IMR-90 (cell line): ENCODE measurements at regions not wholly inside any gene's neighbourhood (a gene's known extent, or its start where the extent isn't known, plus 50 kb on each side); places are given as distances from the start of the nearest gene placed in this dataset.

ENCODE experiments used
- ATAC-seq: fragments of 200-7000 bp; cut with Tn5 transposase; 2 replicates; pipeline ENCODE4 v1.9.1; 2020; ENCODE audit warnings: low read depth, mild to moderate bottlenecking, moderate library complexity
- BruUV-seq: library from RNA; stranded (reverse); fragments of 400-500 nt; replicated peaks from 2 replicates; lab custom pipeline; 2021; lab: Mats Ljungman, UMichigan
- CTCF ChIA-PET: fragments of 300-600 bp; formaldehyde crosslinking; extraction: SDS; loops from one replicate; lab custom pipeline; 2021; ENCODE audit warnings: antibody characterized with exemption; lab: Yijun Ruan, JAX
- POLR2A ChIA-PET: fragments of 300-600 bp; sonication (Branson Sonifier 250); formaldehyde crosslinking; loops from one replicate; lab custom pipeline; 2022; ENCODE audit warnings: antibody characterized with exemption; ENCODE audit not compliant: unreplicated experiment; lab: Charles Lee
- DNase-seq: peaks from one replicate; pipeline ENCODE4 v3.0.0; 2013
- H2AFZ ChIP-seq: replicated peaks from 2 replicates; pipeline ENCODE3; 2013; ENCODE audit warnings: low read length, mild to moderate bottlenecking; ENCODE audit not compliant: poor library complexity
- H2AK5ac ChIP-seq: 2 replicates; pipeline ENCODE4 v1.6.1; 2013; ENCODE audit warnings: low read depth, low read length, inconsistent platforms
- H2AK9ac ChIP-seq: replicated peaks from 2 replicates; pipeline ENCODE3; 2013; ENCODE audit warnings: mild to moderate bottlenecking, low read depth, low read length, moderate library complexity; ENCODE audit not compliant: poor library complexity
- H2BK120ac ChIP-seq: 2 replicates; pipeline ENCODE4 v1.6.1; 2013; ENCODE audit warnings: low read depth, low read length, inconsistent platforms
- H2BK15ac ChIP-seq: 3 replicates; pipeline ENCODE4 v1.6.1; 2013; ENCODE audit warnings: low read depth, low read length, inconsistent platforms
- H2BK20ac ChIP-seq: 2 replicates; pipeline ENCODE4 v1.6.1; 2013; ENCODE audit warnings: low read depth, mild to moderate bottlenecking, inconsistent platforms, low read length, moderate library complexity
- H2BK5ac ChIP-seq: 2 replicates; pipeline ENCODE4 v1.6.1; 2013; ENCODE audit warnings: mild to moderate bottlenecking, low read depth, low read length, inconsistent platforms; ENCODE audit not compliant: poor library complexity, severe bottlenecking
- H3K14ac ChIP-seq: replicated peaks from 2 replicates; pipeline ENCODE4 v1.6.1; 2013; ENCODE audit warnings: low read depth, low read length, inconsistent platforms
- H3K18ac ChIP-seq: 2 replicates; pipeline ENCODE4 v1.6.1; 2013; ENCODE audit warnings: low read depth, low read length, control low read depth
- H3K23ac ChIP-seq: 2 replicates; pipeline ENCODE4 v1.6.1; 2013; ENCODE audit warnings: low read depth, low read length, inconsistent platforms
- H3K27ac ChIP-seq: 2 replicates; pipeline ENCODE4 v1.5.1; 2013; ENCODE audit warnings: mild to moderate bottlenecking, control low read depth, low read length; ENCODE audit not compliant: insufficient read depth
- H3K27me3 ChIP-seq: 2 replicates; pipeline ENCODE4 v1.6.1; 2013; ENCODE audit warnings: low read length; ENCODE audit not compliant: control insufficient read depth, insufficient read depth
- H3K36me3 ChIP-seq: 2 replicates; pipeline ENCODE4 v1.6.1; 2013; ENCODE audit warnings: low read length, mixed read lengths; ENCODE audit not compliant: control insufficient read depth, insufficient read depth
- H3K4ac ChIP-seq: 2 replicates; pipeline ENCODE4 v1.6.1; 2013; ENCODE audit warnings: low read depth, low read length, inconsistent platforms
- H3K4me1 ChIP-seq: 2 replicates; pipeline ENCODE4 v1.6.1; 2013; ENCODE audit warnings: low read length, mixed read lengths; ENCODE audit not compliant: control insufficient read depth, insufficient read depth
- H3K4me2 ChIP-seq: 2 replicates; pipeline ENCODE4 v1.6.1; 2013; ENCODE audit warnings: low read depth, mild to moderate bottlenecking, control low read depth, low read length, moderate library complexity
- H3K4me3 ChIP-seq: 2 replicates; pipeline ENCODE4 v1.5.1; 2013; ENCODE audit warnings: low read depth, mild to moderate bottlenecking, control low read depth, low read length, moderate library complexity; ENCODE audit not compliant: insufficient read depth
- H3K56ac ChIP-seq: 2 replicates; pipeline ENCODE4 v1.6.1; 2013; ENCODE audit warnings: low read length, inconsistent platforms; ENCODE audit not compliant: insufficient read depth; ENCODE audit errors: extremely low read depth
- H3K79me1 ChIP-seq, 2 experiments: 2 replicates each; pipeline ENCODE4 v1.6.1; 2013; ENCODE audit warnings: low read length in 2 of 2, inconsistent platforms in 1 of 2, low read depth in 1 of 2
- H3K9ac ChIP-seq: 2 replicates; pipeline ENCODE4 v1.6.1; 2013; ENCODE audit warnings: low read depth, low read length, control low read depth
- H3K9me1 ChIP-seq: 2 replicates; pipeline ENCODE4 v1.6.1; 2013; ENCODE audit warnings: low read length, inconsistent platforms; ENCODE audit not compliant: insufficient read depth
- H3K9me3 ChIP-seq: 2 replicates; pipeline ENCODE4 v1.6.1; 2013; ENCODE audit warnings: low read length; ENCODE audit not compliant: control insufficient read depth, insufficient read depth
- H4K20me1 ChIP-seq: 2 replicates; pipeline ENCODE4 v1.6.1; 2013; ENCODE audit warnings: low read length, inconsistent platforms; ENCODE audit not compliant: insufficient read depth
- H4K5ac ChIP-seq: 2 replicates; pipeline ENCODE4 v1.6.1; 2013; ENCODE audit warnings: mild to moderate bottlenecking, low read depth, low read length, control low read depth
- H4K8ac ChIP-seq, 2 experiments: 2 replicates each; pipeline ENCODE4 v1.6.1; 2013; ENCODE audit warnings: low read depth in 2 of 2, low read length in 2 of 2, control low read depth in 1 of 2, inconsistent platforms in 1 of 2
- H4K91ac ChIP-seq: 2 replicates; pipeline ENCODE4 v1.6.1; 2013; ENCODE audit warnings: low read depth, low read length, inconsistent platforms; ENCODE audit not compliant: insufficient read depth
- CEBPB ChIP-seq: IDR thresholded peaks from 2 replicates; pipeline ENCODE4 v1.6.1; 2012; ENCODE audit warnings: low read depth, low read length, improper control_type of control experiment
- CHD1 ChIP-seq: IDR thresholded peaks from 2 replicates; pipeline ENCODE4 v1.6.1; 2012; ENCODE audit warnings: low read depth, low read length, improper control_type of control experiment
- MAFK ChIP-seq: IDR thresholded peaks from 2 replicates; pipeline ENCODE4 v1.6.1; 2012; ENCODE audit warnings: low read depth, low read length, improper control_type of control experiment
- MAZ ChIP-seq: IDR thresholded peaks from 2 replicates; pipeline ENCODE4 v1.6.1; 2012; ENCODE audit warnings: low read depth, mild to moderate bottlenecking, low read length, improper control_type of control experiment, moderate library complexity, borderline replicate concordance
- POLR2A ChIP-seq: IDR thresholded peaks from 2 replicates; pipeline ENCODE4 v1.6.1; 2012; ENCODE audit warnings: mild to moderate bottlenecking, low read depth, low read length
- RAD21 ChIP-seq: IDR thresholded peaks from 2 replicates; pipeline ENCODE4 v1.6.1; 2012; ENCODE audit warnings: low read length, improper control_type of control experiment
- RCOR1 ChIP-seq: IDR thresholded peaks from 2 replicates; pipeline ENCODE4 v1.6.1; 2012; ENCODE audit warnings: mild to moderate bottlenecking, low read length, improper control_type of control experiment; ENCODE audit not compliant: insufficient replicate concordance
- RFX5 ChIP-seq: IDR thresholded peaks from 2 replicates; pipeline ENCODE4 v1.8.0; 2012; ENCODE audit warnings: low read depth, mild to moderate bottlenecking, low read length, moderate library complexity
- SMC3 ChIP-seq: fragments of 150-350 bp; IDR thresholded peaks from 2 replicates; pipeline ENCODE4 v1.6.1; 2016; ENCODE audit warnings: low read depth, mild to moderate bottlenecking, antibody characterized with exemption, low read length, moderate library complexity
- USF2 ChIP-seq: fragments of 150-350 bp; IDR thresholded peaks from 2 replicates; pipeline ENCODE4 v1.6.1; 2017; ENCODE audit warnings: mild to moderate bottlenecking, antibody characterized with exemption, low read length, low read depth
- WGBS, 2 experiments: methylation state at CpG; one replicate each; pipeline versions ENCODE4 v1.1.5 to v1.1.7; 2013; ENCODE audit warnings: missing lambda C conversion rate in 2 of 2; ENCODE audit not compliant: insufficient read length in 1 of 2; ENCODE audit errors: extremely low coverage in 2 of 2; 5-methylcytosine and 5-hydroxymethylcytosine counted together
- dilution Hi-C: fragments of 300-500 bp; cut with HindIII; formaldehyde crosslinking; loops from one replicate; pipeline ENCODE4 v1.14.3; 2018; ENCODE audit warnings: low sequenced_read_pairs; ENCODE audit not compliant: unreplicated experiment
- in situ Hi-C: fragments of 300-500 bp; cut with MboI; formaldehyde crosslinking; loops from 3 replicates; pipeline ENCODE4 v1.14.3; 2019; ENCODE audit warnings: low sequenced_read_pairs, inconsistent platforms, mixed read lengths
- intact Hi-C: fragments of 100-400 bp; cut with micrococcal nuclease; formaldehyde crosslinking; loops from 2 replicates; pipeline ENCODE4 v1.10.0; 2022
- TF ChIP-seq, protein P1 (sequence below): conservative IDR thresholded peaks from 2 replicates; pipeline ENCODE4 v1.5.1; 2012; ENCODE audit warnings: mild to moderate bottlenecking, low read depth, low read length, improper control_type of control experiment

GRCh38 chr21:18772897-18773296, 369.3 kb upstream of the TMPRSS15 start:
- ATAC-seq (no peak), DNase-seq (no peak)
- Histone ChIP-seq H3K27ac (no peak overlapping the region), H4K8ac (no peak overlapping the region), H3K9me1 (no peaks in the 10 kb centered on the region), H4K20me1 (no peaks in the 10 kb centered on the region), H4K5ac (no peak overlapping the region), H3K14ac (no peak overlapping the region), H3K36me3 (no peaks in the 10 kb centered on the region), H2BK15ac (no peak overlapping the region), H3K79me1 (no peaks in the 10 kb centered on the region), H3K4ac (no peak overlapping the region), H3K9ac (no peak overlapping the region), H2BK20ac (no peak overlapping the region), H3K4me1 (no peaks in the 10 kb centered on the region), H3K23ac (no peak overlapping the region), H3K9me3 (0 out of 2 replicates have a peak, but pooled peaks cover 3% of the 10 kb centered on the region), H3K4me3 (no peak overlapping the region), H2AK9ac (no peak overlapping the region), H4K91ac (no peak overlapping the region), H3K27me3 (no peaks in the 10 kb centered on the region), H2BK120ac (no peak overlapping the region), H3K4me2 (no peak overlapping the region), H2AFZ (no peak overlapping the region), H2AK5ac (no peak overlapping the region), H3K56ac (no peak overlapping the region), H3K18ac (no peak overlapping the region), H2BK5ac (no peak overlapping the region)
- ChIA-PET POLR2A (no interaction called here), CTCF (no interaction called here)
- no TSS peak for BruUV-seq
- dilution Hi-C loops (no loop called here), in situ Hi-C loops (no loop called here), intact Hi-C loops (no loop called here)
- no CpG with 5 or more reads among the region's 2 CpGs for WGBS, 2 experiments
- TF ChIP-seq, protein P1, sequence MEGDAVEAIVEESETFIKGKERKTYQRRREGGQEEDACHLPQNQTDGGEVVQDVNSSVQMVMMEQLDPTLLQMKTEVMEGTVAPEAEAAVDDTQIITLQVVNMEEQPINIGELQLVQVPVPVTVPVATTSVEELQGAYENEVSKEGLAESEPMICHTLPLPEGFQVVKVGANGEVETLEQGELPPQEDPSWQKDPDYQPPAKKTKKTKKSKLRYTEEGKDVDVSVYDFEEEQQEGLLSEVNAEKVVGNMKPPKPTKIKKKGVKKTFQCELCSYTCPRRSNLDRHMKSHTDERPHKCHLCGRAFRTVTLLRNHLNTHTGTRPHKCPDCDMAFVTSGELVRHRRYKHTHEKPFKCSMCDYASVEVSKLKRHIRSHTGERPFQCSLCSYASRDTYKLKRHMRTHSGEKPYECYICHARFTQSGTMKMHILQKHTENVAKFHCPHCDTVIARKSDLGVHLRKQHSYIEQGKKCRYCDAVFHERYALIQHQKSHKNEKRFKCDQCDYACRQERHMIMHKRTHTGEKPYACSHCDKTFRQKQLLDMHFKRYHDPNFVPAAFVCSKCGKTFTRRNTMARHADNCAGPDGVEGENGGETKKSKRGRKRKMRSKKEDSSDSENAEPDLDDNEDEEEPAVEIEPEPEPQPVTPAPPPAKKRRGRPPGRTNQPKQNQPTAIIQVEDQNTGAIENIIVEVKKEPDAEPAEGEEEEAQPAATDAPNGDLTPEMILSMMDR: no peak
- TF ChIP-seq POLR2A (no peak), RAD21 (no peak), CEBPB (no peak), MAFK (no peak), MAZ (no peak), SMC3 (no peak), RFX5 (no peak), RCOR1 (no peak), CHD1 (no peak), USF2 (no peak)
